GM21737 (cell line): ENCODE measurements at regions not wholly inside any gene's neighbourhood (a gene's known extent, or its start where the extent isn't known, plus 50 kb on each side); places are given as distances from the start of the nearest gene placed in this dataset.

Source experiments
- ATAC-seq: cut with Tn5 transposase; IDR thresholded peaks from one replicate; pipeline ENCODE4 v1.9.1; 2021; ENCODE audit warnings: mild to moderate bottlenecking, moderate library complexity; ENCODE audit not compliant: unreplicated experiment

DNA sequence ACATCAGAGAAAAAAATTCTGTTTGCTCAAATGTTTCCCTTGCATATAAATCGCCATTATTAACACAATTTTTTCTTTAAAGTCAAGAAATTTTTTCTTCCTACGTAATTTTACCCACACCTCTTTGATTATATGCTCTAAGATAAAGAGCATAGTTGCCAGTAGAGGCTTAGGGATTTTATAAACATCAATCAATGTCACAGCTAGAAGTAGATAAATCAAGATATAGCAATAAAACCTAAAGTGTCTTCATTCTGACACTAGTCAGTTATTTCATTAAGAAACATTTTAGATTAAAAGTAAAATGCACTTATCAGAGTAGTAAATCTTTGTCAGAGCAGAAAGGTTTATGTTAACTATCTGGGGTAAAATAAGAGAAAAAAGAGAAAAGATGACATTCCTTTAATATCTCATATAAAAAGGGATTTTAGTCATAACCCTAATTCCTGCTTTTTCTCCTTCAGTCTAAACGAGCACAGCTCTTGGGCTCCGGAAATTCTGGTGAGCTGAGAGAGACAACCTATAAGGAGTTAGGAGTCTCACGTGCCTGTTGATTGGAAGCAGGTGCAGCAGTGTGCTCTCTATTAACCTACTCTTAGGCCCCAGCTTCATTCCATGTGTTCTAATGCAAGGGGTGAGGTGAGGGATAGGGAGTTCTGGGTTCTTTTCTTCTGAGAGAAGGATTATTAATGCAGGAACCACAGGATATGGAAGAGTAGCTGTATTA, 172.4 kb upstream of the GULP1 start:
- no peak for ATAC-seq

DNA sequence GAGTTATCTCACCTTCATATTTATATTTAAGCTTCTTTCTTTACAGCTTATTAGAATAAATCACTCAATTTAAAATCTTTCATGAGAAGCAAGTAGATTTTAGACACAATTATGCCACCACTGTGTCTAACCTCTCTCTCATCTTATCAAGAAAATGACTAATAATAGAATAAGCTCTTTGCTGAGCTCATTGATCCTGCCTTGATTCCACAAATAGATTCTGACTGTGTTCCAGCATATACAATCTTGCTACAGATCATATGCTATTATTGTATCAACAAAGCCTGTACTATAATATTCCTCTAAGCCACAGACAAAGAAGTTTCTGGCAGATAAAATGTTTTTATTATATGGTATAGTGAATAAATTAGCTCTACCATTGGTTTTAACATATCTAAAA, 168.7 kb upstream of the GULP1 start:
- ATAC-seq = no peak

DNA sequence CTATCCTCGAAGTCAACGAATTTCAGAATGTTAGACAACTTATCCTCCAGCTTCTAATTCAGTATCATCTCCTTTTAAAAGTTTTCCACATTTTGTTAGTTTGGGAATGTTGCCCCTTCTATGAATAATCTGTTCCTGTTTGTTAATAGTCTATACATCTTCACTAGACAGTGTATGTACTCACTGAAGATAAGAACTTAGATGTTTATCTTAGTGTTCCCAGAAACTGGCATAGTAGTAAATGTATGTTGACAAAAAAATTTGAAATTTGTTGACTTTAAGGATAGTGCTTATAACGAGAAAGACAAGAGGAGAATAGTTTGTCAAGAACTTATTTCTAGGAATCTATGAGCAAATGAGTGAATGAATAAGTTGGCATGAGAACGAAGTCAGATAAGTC, 162.0 kb upstream of the GULP1 start:
- no peak for ATAC-seq

DNA sequence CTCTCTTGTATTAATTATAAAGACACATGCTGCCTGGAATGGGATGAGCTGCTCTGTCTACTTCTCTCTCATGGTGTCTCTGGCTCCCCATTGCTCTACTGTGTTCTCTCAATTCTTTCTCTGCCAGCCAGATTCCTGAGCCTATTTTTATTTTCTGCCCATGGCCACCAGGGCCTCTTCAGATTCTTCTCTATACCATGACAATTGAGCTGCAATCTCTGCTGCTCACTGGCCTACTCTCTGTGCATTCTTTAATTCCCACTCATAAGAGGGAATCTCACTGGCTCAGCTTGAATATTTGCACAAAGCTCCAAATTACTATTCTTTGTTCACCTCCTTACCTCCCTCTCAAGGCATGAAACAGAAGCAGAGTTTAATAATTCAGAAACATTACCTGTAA, 161.4 kb upstream of the GULP1 start:
- ATAC-seq = no peak

DNA sequence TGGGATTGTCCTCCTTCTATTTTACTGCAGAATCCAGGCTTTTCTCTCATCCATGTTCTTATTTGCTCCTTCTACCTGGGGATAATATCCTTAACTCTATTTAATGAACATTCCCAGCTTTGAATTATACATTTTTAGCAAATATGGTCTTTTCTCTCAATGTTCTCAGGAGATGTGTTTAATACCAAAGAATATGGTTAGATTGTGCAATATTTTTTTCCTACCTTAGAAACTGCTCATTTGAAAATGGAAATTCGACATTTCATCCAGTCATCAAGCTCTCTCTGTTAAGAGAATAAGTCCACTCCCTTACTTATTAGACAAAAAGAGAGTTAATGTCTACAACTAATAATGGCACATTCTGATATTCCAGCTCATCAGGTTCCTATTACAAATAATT, 160.4 kb upstream of the GULP1 start:
- no peak for ATAC-seq

DNA sequence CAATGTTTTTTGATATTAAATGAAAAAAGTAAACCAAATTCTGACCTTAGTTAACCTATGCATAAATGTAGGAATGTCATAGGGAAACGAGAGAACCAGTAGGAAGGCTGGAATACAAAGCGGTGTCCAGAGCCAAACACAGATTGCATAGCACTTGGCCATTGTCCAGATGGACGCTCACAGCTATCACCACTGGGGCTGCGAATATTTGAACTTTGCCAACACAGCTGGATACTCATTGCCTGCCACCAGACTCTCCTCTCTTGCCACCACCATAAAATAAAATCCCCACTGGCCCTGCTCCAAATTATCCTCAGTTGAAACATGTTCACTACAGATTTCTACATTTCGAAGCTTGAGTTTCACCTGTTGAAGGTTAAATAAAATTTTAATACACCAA, 159.3 kb upstream of the GULP1 start:
- no peak for ATAC-seq

DNA sequence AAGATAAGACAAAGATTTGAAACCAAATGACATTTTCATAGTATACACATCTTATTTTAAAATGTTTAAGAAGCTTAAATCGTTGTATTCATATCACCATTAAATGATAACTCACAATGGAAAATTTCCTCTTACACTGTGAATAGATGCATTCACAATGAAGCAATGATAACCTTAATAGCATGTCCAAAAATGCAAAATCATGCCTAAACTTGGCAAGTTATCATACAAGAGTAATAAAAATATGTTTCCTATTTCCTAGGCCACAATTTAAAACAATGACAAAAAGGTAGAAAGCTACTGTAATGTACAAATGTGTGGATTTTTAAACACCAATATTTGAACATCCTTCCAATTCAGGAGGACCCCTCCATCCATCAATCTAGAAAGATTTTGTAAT, 157.4 kb upstream of the GULP1 start:
- ATAC-seq = no peak

DNA sequence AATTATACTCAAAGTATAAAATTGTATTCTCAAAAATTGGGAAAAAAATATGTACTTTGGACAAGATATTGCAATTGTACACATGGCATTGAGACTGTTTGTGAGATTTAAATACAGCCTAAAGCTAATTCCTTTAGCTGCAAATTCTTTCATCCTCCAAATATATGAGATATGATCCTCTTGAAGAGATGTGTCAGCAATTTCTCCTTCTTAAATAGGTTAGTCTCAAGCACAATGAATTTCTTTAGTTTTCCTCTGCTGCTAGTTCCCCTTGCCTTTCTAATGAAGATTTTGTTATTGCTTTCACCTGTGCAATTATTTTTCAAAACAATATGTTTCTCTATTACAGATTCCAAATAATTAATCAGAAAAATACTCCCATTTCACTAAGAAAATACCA, 153.4 kb upstream of the GULP1 start:
- no peak for ATAC-seq

DNA sequence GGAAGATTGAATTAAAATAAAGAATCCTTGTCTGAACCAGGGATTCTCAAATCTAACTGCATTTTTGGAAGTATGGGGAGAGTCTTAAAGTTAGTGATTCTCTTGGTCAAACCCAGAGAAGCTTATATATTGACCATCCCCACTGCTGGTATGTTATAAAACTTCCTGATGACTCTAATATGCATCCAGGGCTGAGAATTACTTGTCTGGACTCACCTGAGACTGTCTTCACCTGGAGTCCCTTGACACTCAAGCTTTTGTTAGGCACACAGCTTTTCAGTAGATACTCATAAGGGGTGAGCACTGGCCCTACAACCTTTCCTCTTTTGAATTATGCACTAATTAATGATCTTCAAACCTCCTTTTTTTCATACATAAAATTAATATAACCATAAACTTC, 149.6 kb upstream of the GULP1 start:
- ATAC-seq = no peak

DNA sequence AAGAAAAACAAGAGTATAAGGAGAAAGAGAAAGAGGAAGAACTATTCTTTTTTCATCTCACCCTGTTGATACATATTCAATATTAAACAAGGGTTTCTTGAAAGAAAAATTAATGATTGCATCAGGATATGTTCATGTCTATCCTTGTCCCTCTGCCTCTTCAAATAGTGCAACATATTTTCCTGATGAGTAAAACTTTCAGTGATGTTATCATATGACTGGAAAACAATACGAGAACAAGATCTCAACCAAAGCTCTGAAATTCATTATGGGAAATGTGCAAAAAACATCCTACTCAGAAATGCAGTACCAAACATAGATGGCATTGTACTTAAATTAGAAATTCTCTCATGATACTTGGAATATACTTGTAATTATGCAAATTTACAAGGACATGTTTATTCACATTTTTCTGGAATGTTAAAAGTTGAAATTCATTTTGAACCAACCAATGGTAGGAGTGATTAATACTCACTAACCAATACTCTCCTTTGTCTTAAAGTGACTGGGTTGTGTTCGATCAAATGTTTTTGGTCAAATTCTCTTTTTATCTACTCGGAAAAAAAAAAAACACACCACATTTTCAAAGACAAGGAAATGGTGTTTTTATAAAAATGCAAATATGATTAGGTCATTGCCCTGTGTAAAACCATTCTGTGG, 148.9 kb upstream of the GULP1 start:
- ATAC-seq = no peak

DNA sequence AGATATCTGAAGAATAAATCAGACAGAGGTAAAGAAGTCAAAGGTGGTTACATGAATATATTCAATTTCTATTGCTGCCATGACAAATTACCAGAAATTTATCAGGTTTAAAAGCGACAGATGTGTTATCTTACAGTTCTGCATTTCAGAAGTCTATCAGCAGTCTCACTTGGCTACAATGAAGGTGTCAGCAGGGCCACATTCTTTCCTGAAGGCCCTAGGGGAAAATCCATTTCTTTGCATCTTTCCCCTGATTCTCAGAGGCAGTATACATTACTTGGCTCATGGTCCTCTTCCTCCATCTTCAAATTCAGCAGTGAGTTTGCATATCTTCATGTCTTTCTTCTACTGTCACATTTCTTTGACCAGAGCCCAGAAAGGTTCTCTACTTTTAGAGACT, 145.8 kb upstream of the GULP1 start:
- no peak for ATAC-seq

DNA sequence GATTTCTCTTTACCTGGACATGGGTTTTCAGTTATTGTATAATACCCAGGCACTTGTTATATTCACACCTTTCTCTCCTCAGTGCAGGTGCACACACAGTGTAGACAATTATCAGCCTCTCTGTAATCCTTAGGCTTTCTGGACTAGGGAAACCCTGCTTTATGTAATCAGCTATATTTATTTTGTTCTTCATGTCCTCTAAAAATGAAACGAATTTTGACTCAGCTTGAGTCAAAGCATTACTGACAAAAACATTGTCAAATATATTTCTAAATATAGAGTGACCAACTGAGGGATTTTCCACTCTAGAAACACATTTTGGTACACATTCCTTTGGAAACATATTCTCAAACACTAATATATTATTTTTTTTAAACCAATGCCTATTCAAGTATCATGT, 144.8 kb upstream of the GULP1 start:
- ATAC-seq = no peak

DNA sequence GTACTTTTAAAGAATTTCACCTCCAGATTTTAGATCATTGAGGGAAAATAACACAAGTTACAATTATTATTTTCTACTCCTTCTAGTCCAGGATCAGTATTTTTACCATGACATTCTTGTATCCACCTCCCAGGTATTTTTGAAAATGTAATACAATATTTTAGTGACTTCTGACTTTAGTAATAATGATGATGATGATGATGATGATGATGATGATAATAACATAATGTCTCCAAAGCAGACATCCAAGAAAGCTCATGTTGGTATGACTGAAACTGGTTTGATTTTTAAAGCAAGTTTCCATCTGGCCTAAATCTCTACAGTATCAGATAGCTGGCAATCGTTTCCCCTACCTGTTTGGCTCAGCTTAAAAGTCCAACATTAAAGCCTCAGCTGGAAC, 140.0 kb upstream of the GULP1 start:
- ATAC-seq = no peak

DNA sequence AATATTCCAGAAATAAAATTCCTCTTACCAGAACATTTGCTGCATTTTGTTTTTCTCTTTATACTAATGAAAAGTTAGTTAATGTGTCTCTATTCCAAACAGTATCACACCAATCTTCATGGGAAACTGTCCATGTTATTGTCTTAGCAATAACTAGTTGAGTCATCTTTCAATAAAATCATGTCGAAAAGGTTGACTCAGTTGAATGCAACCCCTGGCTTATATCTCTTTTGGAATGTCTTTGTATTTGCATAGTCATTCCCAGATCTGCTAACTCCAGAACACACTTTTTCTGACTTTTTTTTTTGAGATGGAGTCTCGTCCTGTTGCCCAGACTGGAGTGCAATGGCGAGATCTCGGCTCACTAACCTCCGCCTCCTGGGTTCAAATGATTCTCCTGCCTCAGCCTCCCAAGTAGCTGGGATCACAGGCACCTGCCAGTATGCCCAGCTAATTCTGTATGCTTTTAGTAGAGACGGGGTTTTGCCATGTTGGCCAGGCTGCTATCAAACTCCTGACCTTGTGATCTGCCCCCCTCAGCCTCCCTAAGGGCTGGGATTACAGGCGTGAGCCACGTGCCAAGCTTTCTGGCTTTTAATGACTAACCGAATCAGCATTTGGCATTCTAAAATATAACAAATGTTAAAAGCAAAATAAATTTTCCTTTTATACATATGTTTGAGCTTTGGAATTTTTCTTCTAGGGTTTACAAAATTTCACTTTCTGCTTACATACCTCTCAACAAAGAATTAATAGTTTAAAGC, 133.2 kb upstream of the GULP1 start:
- no peak for ATAC-seq

DNA sequence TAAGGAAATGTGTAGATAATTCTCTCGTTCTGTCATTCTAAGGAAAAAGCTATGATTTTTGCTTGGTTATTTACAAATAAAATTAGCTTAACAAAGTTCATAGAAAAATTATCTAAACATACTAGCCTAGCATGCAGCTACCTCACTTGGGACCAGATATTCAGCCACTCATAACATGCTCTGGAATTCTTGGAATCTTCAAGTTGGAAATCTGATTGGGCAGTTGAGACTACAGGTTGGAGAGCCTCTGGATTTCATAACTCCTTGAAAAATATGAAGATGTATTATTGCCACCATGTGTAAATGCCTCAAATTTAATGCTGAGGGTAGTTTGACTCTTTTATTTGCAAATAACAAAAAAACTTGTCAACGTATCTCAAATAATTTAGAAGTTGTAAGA, 132.2 kb upstream of the GULP1 start:
- no peak for ATAC-seq

DNA sequence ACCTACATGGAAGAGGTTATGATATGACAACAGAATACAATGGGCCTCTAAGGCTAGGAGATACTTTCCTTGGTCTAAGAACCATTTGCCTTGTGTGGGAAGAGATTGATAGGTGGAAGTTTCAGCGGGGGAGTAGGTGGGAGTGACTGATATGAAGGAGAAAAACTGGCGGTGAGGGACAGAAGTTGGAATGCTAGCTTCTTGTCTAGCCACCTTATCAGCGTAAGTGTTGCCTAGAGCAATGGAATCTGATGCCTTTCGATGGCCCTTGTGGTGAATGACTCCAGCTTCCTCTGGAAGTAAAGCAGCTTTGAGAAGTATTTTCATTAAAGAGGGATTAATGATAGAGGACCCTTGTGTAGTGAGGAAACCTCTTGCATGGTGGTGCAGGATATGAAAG, 121.3 kb upstream of the GULP1 start:
- ATAC-seq = no peak

DNA sequence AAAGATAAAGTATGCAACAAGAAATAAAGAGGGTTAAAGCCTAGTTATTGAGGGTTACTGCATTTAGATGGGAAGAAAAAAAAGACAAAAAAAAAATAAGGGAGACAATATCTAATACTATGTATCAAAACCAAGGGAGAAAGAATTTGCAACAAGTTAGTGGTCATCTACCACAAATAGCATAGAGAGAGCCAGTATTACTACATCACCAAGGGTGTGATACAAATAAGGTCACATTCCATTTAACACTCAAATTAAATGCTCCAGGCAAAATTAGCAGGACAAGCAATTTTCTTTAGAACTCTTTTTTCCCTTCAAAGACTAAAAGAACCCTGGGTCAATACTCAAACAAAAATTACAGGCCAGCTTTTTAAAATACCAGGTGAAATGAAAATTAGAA, 115.1 kb upstream of the GULP1 start:
- ATAC-seq = no peak

DNA sequence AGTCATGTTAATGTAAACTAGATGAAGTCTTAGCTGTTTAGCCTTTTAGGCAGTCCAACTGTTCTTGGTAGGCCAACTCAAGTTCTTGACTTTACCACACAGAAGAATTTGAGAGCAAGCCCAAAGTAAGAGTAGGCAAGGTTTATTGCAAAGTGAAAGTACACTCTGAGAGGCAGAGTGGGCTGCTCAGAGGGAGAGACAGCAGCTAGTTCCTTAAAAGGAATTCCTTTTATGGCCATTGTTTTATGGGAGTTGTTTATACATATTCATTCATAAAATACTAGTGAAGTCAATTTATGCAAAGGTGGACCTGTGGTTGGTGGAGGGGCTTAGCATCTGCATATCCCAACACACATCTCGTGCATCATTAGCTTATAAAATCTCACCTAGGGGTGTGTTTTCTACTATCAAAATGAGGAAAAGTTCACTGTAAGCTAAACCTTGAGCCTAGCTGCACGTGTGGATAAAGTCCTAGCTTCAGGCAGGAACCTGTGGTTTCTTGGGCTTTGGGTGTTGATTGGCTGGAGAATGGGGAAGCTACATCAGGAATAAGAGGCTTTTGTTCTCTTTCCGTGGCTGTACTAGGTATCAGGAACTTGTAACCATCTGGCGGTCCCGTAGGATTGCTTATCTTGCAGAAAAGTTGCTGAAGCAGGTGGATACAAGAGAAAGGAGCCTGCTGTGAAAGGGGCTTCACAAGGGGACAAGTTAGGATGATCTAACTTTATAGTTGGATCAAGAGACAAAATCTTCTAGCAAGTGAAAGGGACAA, 110.4 kb upstream of the GULP1 start:
- no peak for ATAC-seq

DNA sequence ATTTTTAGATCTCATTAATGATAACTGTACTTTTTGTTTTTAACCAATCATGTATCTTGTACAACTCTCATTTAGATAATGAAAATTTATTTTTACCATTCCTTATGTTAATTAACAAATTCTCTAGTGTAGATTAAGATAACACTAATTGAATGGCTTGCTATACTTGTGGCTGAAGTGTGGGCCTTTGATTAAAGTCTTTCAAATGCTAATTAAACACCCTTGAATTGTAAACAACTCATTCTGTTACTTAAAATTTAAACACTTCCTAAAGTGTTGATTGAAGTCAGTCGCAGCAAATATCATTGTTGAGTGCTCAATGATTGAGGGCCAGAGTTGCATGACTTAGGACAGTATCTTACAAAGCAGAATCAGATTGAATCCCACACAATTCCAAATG, 109.8 kb upstream of the GULP1 start:
- no peak for ATAC-seq

DNA sequence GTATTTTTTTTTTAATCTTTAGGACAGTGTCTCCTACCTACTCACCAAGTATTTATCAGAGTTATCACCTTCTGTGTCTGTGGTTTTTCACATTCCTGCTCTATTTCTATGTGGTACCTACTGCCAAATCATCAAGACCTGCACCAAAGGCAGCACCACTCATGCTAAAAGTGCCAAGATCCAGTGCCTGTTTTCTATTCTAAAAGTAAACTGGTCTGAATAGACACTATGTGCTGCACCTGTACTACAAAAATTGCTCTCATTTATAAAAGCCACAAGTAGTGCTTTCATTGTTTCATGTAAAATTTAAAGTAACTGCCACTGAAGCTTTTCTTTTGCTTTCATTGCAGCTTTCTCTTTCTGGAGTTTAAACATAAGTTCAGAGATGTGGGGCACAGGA, 103.9 kb upstream of the GULP1 start:
- no peak for ATAC-seq

DNA sequence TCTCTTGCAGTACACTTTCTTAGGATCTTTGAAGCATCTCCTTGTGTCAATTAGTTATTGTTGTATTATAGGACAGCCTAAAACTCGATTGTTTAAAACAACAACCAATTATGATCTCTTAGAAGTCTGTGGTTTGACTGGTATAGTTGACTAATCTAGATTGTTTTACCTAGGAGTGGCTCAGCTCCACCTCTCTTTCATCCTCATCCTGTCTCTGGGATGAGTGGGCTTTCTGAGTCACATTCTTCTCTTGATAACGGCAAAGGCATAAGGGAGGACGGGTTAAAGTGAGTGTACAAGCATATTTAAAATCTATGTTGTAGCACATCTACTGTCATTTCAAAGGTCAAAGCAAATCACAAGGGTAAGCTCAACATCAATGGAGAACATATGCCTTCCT, 102.3 kb upstream of the GULP1 start:
- no peak for ATAC-seq

DNA sequence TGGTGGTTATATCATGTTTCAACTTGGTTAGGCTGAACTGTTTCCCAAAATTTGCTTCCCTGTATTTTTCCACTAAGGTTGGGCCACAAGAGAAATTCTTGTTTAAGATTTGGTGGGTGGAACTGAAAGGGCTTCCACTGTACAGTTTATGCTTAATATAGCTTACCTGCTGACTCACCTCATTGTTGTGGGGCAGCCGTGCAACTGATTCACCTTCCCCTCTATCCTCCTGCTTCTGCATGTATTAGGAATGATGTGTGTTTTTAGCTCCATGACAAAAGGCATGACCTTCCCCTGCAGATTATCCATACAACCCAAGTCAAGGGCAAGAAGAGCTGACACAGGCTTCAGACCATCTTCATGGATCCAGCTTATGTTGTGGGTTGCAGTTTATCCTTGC, 98.4 kb upstream of the GULP1 start:
- no peak for ATAC-seq
